ENCODE measurements at regions not wholly inside any gene's neighbourhood (a gene's known extent, or its start where the extent isn't known, plus 50 kb on each side); places are given as distances from the start of the nearest gene placed in this dataset.
"Not testable (repeated sequence)": the region's sequence is repeated elsewhere in the genome, so short reads cannot be mapped to it uniquely, and the experiment has no call there.

DNA sequence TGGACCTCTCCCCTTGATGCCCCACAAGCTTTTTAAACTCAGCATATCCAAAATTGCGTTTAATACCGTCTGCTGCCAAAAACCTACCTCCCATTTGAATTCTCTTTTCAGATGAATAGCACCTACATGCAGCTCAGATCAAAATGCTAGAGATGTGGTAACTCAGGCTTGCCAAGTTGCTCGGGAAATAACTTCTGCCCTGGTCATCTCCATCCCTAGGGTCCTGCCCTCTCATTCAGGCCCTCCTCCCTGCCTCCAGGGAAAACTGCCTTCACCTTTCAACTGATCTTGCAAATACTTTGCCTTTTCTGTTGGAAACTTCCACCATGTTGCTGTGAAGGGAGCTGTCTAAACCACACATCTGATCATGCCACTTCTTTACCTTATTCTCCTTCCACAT, 114.1 kb downstream of the SPRY1 start:
- H3K36me3 Mint-ChIP-seq: no peaks in the 10 kb centered on the region
- ATAC-seq: no peak
- H3K27ac Mint-ChIP-seq: no peak overlapping the region
- peaks cover 12% of the 10 kb centered on the region for H3K4me1 Mint-ChIP-seq
- H3K9me3 Mint-ChIP-seq: peaks cover 3% of the 10 kb centered on the region
- H3K27me3 Mint-ChIP-seq: peaks cover 33% of the 10 kb centered on the region
- H3K4me3 Mint-ChIP-seq: no peak overlapping the region

DNA sequence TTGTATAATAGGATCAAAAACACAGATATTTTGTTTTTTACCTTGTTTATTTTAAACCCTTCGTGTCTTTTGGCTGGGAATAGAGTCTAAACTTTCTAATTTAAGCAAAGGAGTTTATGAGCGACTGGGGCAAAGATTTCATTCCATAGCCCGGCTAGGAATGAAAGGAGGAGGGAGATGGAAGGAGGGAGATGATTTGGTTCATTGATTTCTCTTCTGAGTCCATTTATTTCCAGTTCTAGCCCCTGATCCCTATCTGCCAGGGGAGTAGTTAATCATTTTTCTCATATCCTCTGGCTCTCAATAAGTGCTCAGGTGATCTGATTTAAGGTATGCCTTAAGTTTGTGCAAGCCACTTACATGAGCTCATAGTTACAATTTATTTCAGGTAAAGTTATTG, 120.0 kb downstream of the SPRY1 start:
- Mint-ChIP-seq H3K36me3 (no peaks in the 10 kb centered on the region), H3K4me3 (no peak overlapping the region), H3K27me3 (peaks cover 18% of the 10 kb centered on the region), H3K9me3 (peaks cover 3% of the 10 kb centered on the region), H3K27ac (no peak overlapping the region), H3K4me1 (no peaks in the 10 kb centered on the region)
- ATAC-seq: no peak

DNA sequence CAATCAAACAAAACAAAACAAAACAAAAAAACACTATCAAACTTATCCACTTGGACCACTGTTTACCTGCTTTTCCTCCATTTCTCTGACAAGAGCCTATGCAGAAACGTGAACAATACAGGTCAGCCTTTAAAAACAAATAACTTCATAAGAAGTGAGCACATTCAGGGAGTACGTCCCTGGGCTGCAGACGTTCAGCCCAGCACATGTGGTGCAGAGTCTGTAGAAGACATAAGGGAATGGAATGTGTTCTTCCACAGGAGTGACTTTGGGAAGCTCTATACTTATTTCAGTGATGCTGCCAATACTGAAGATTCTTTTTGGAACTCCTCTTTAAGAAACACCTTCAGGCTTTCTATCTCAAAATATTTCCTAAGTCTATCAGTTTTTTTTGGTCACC, 120.6 kb downstream of the SPRY1 start:
- Mint-ChIP-seq H3K36me3 (no peaks in the 10 kb centered on the region), H3K27ac (no peak overlapping the region), H3K9me3 (peaks cover 3% of the 10 kb centered on the region), H3K4me3 (no peak overlapping the region), H3K4me1 (no peaks in the 10 kb centered on the region), H3K27me3 (peaks cover 18% of the 10 kb centered on the region)
- ATAC-seq: no peak

DNA sequence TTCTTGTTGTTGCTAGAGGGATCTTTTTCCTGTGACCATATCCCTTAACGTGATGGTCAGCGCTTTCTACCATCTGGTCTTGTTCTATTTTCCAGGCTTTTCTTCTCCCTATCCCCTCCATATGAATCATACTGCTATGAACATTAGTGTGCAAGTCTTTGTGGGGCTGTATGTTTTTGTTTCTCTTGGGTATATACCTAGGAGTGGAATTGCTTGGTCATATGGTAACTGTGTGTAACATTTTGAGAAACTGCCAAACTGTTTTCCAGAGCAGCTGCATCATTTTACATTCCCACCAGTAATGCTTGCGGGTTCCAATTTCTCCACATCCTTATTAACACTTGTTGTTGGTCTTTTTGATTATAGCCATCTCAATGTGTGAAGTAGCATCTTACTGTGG, 121.4 kb downstream of the SPRY1 start:
- Mint-ChIP-seq H3K36me3 (no peaks in the 10 kb centered on the region), H3K27ac (no peak overlapping the region), H3K4me1 (no peaks in the 10 kb centered on the region), H3K27me3 (peaks cover 18% of the 10 kb centered on the region), H3K4me3 (no peak overlapping the region), H3K9me3 (no peaks in the 10 kb centered on the region)
- ATAC-seq: no peak

DNA sequence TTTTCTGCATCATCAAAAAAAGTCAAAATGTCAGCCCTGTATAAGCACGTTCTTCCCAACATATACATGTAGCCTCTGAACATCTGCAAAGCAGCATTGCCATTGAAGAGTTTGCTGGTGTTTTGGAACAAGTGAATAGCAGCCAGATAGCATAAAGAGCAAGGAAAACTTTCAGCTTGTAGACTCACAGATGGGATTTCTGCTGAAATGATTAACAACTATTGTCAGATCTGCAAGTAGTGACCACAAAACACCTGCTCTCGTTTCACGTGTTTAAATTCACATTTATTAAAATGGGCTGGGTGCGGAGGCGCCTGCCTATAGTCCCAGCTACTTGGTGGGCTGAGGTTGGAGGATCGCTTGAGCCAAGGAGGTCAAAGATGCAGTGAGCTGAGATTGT, 123.7 kb downstream of the SPRY1 start:
- Mint-ChIP-seq H3K4me3 (no peak overlapping the region), H3K9me3 (no peaks in the 10 kb centered on the region), H3K27me3 (no peaks in the 10 kb centered on the region), H3K4me1 (no peaks in the 10 kb centered on the region), H3K36me3 (no peaks in the 10 kb centered on the region), H3K27ac (no peak overlapping the region)
- no peak for ATAC-seq

DNA sequence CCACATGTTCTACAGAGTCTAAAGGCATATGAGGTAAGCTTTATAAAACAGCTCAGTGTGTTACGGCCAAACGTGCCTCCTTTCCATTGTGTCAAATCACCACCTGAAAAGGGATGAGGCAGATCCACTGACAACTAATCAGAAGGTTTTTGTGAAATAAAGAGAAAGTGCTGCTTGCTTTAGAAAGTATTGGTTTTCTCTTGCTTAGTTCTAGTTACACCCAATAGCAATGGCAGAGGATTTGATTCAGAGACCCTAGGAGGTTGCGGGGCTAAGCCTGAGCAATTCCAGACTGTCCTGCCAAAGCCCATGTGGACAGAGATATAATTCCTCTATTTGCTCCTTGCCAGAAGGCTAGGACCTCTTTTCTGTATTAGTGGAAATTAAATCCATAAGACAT, 125.5 kb downstream of the SPRY1 start:
- H3K27me3 Mint-ChIP-seq: peaks cover 14% of the 10 kb centered on the region
- H3K4me1 Mint-ChIP-seq: no peaks in the 10 kb centered on the region
- ATAC-seq: no peak
- H3K9me3 Mint-ChIP-seq: no peaks in the 10 kb centered on the region
- H3K4me3 Mint-ChIP-seq: no peak overlapping the region
- H3K27ac Mint-ChIP-seq: no peak overlapping the region
- no peaks in the 10 kb centered on the region for H3K36me3 Mint-ChIP-seq

DNA sequence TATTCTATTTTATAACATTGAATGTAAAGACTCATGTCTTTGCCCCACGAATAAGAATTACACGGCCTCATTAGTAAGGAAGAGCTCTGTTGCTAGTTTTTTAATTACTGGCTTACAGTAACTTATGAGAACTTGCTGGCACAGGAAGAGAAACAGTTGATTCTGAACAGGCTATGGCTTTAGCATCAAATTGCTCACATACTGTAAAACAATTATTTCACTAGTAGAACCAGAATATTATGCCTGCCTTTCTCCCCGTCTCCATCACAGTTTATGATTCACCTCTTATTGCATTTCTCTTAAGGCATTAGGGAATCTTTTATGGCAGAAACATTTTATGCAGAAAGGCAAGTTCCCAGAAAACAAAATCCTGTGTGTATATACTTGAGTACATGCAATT, 126.1 kb downstream of the SPRY1 start:
- no peaks in the 10 kb centered on the region for H3K9me3 Mint-ChIP-seq
- ATAC-seq: no peak
- no peaks in the 10 kb centered on the region for H3K36me3 Mint-ChIP-seq

DNA sequence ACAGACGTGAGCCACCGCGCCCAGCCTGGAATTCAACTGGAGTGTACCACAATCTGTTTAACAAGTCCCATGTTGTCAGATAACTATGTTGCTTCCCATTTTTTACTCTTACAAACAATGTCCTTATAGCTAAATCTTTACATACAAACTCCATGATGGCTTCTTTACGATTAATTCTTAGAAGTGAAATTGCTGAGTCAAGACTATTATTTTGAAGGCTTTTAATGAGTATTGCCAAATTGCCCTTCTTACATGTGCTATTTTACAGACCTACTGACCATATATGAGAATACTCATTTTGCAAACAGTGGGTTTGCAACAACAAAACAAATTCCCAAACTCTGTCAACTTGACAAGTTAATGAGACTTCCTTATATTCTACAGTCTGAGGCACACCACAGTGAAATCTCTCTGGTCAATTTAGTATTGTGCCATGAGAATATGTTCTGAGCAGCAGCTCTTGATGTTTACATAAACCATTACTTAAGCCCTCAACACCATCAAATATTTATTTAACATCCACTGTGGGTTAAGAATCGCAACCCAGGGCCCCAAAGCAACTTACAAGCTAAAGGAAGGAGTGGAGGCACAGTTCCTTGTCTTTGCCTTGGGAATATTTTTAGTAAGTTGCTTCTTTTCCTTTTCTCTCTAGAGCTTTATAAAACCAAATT, 128.5 kb downstream of the SPRY1 start:
- Mint-ChIP-seq H3K9me3 (no peaks in the 10 kb centered on the region), H3K36me3 (no peaks in the 10 kb centered on the region)
- no peak for ATAC-seq

More for the DNA sequence above, 126.1 kb downstream of the SPRY1 start:
- H3K4me3 Mint-ChIP-seq: no peak overlapping the region
- no peaks in the 10 kb centered on the region for H3K4me1 Mint-ChIP-seq
- peaks cover 15% of the 10 kb centered on the region for H3K27me3 Mint-ChIP-seq
- no peak overlapping the region for H3K27ac Mint-ChIP-seq

DNA sequence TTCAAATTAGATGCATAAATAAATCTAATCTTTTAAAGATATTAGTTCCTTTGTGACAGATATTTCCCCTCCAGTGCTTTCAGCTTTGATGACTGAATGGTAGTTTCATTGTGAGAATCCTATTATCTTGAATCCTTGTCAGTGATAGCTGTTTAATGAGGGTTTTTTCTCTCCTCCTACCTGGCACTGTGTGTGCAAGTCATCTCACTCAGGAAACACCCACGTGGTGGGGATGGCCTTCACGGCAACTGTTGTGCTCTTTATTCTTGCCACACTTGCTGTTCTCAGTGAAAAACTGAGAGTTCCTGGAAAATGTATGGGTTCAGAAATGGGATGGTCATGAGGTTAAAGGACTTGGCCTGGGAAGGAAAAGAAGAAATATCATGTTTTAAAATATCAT, 129.9 kb downstream of the SPRY1 start:
- H3K4me1 Mint-ChIP-seq: no peaks in the 10 kb centered on the region
- H3K9me3 Mint-ChIP-seq: no peaks in the 10 kb centered on the region
- H3K4me3 Mint-ChIP-seq: no peak overlapping the region
- H3K36me3 Mint-ChIP-seq: no peaks in the 10 kb centered on the region
- peaks cover 15% of the 10 kb centered on the region for H3K27me3 Mint-ChIP-seq
- no peak overlapping the region for H3K27ac Mint-ChIP-seq
- ATAC-seq: no peak

More for the DNA sequence above, 128.5 kb downstream of the SPRY1 start:
- H3K4me1 Mint-ChIP-seq: no peaks in the 10 kb centered on the region
- no peak overlapping the region for H3K4me3 Mint-ChIP-seq
- H3K27ac Mint-ChIP-seq: no peak overlapping the region
- H3K27me3 Mint-ChIP-seq: peaks cover 15% of the 10 kb centered on the region

DNA sequence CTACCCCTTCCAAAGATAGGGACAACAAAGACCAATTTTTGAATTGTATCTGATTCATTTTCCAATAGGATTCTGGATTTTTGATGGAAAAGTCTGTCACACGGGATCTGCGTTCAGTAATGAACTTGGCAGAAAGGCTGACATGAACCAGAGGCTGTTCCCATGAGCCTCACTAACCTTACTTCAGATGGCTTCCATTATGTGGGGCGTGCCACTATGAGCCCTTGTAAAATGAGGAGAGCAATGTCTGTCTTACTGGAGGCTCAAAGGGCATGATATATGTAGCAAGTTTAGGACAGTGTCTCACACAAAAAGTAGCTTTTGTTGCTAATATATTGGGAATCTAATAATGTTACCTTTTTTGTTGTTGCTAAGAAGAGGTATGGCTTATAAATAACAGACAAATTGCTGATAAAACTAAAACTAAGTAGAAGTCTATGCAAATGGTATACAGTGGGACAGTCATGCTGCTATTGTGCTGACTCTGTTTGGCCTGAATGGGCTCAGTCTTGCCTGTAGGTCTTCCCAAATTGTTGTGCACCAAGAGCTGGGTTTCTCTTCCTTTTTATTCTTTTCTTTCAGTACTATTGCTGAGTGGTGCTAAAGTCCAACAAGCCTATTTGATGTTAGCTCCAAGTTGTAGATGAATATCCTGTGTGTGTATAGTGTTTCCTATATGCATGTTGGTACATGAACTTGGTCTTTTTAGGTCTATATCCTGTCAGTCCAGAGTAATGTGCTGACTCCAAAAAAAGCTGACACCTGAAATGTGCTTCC, 132.1 kb downstream of the SPRY1 start:
- no peak for ATAC-seq
- Mint-ChIP-seq H3K36me3 (no peaks in the 10 kb centered on the region), H3K9me3 (no peaks in the 10 kb centered on the region), H3K27me3 (peaks cover 15% of the 10 kb centered on the region), H3K4me1 (no peaks in the 10 kb centered on the region), H3K27ac (no peak overlapping the region), H3K4me3 (no peak overlapping the region)

DNA sequence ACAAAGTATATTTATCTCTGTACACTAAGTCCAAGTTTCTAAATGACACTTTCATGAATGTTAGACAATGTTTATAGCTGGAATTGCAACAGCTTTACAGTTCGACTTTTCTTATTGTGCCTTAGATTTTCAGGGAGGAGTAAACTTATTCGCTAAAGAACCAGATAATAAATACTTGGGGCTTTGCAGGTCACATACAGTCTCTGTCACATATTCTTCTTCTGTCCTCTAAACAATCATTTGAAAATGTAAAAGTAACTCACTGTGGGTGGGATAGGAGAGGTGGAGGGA, 132.6 kb downstream of the SPRY1 start:
- no peaks in the 10 kb centered on the region for H3K9me3 Mint-ChIP-seq
- H3K4me3 Mint-ChIP-seq: no peak overlapping the region
- peaks cover 15% of the 10 kb centered on the region for H3K27me3 Mint-ChIP-seq
- H3K36me3 Mint-ChIP-seq: no peaks in the 10 kb centered on the region
- H3K27ac Mint-ChIP-seq: no peak overlapping the region
- H3K4me1 Mint-ChIP-seq: no peaks in the 10 kb centered on the region
- no peak for ATAC-seq

DNA sequence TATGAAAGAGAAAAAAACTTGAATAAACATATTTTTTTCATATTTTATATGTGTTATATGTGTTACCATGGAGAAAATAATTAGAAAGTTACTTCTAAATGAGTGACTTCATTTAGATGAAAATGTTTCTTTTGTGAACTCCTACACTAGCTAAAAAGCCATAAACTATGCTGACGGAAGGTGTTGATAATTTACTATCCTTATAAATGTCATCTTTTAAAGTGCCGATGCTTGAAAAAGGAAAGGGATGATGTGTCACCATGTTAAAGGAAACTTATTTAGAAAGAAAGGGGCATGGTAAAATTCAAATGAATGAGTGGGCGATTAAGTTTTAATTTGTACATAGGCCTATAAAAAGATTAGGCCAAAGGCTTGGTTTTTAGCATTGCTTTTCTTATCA, 133.8 kb downstream of the SPRY1 start:
- Mint-ChIP-seq H3K36me3 (no peaks in the 10 kb centered on the region), H3K4me3 (no peak overlapping the region), H3K4me1 (no peaks in the 10 kb centered on the region), H3K27me3 (peaks cover 15% of the 10 kb centered on the region), H3K27ac (no peak overlapping the region), H3K9me3 (no peaks in the 10 kb centered on the region)
- no peak for ATAC-seq

DNA sequence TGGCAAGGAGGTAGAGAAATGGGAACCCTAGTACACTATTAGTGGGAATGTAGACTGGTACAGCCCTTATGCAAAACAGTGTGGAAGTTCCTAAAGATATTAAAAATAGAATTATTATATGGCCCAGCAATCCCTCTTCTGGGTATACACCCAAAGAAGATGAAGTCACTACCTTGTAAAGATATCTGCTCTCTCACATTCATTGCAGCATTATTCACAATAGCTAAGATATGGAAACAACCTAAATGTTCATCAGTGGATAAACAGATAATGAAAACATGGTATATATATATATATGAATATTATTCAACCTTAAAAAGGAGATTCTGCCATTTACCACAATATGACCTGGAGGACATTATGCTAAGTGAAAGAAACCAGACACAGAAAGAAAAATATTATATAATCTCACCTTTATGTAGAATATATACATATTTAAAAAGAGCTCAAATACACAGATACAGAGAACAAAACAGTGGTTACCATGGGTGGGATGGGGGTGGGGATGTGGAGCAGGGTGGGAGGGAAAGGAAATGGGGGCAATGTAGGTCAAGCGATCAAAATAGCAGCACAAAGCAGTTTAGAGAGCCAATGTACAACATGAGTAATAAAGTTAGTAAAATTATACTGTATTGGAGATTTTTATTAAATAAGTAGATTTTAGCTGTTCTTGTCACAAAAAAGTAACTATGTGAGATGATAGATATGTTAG, 138.6 kb downstream of the SPRY1 start:
- H3K27ac Mint-ChIP-seq: no peak overlapping the region
- H3K27me3 Mint-ChIP-seq: no peaks in the 10 kb centered on the region
- no peak for ATAC-seq
- H3K9me3 Mint-ChIP-seq: no peaks in the 10 kb centered on the region
- no peak overlapping the region for H3K4me3 Mint-ChIP-seq
- no peaks in the 10 kb centered on the region for H3K36me3 Mint-ChIP-seq
- peaks cover 10% of the 10 kb centered on the region for H3K4me1 Mint-ChIP-seq

DNA sequence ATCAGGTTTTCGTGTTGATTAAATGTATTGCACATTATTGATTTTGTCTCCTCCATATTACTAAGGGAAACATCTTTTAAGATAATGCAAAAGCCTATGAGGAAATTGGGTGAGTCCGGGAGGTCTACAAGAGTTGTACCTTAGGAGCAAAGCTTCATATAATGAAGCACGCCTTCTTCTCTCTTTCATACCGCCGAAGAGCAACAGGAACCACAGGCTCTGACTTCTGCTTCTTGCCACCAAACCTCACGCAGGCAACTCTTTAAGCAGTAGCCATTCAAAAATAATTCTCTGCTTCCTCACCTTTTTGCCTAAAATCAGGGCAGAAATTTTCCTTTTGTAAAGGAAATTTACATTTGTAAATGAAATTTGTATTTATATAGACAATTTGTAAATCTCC, 139.6 kb downstream of the SPRY1 start:
- Mint-ChIP-seq H3K4me3 (no peak overlapping the region), H3K4me1 (peaks cover 10% of the 10 kb centered on the region), H3K9me3 (no peaks in the 10 kb centered on the region), H3K27me3 (no peaks in the 10 kb centered on the region), H3K36me3 (no peaks in the 10 kb centered on the region), H3K27ac (no peak overlapping the region)
- ATAC-seq: peak; percentile 71

DNA sequence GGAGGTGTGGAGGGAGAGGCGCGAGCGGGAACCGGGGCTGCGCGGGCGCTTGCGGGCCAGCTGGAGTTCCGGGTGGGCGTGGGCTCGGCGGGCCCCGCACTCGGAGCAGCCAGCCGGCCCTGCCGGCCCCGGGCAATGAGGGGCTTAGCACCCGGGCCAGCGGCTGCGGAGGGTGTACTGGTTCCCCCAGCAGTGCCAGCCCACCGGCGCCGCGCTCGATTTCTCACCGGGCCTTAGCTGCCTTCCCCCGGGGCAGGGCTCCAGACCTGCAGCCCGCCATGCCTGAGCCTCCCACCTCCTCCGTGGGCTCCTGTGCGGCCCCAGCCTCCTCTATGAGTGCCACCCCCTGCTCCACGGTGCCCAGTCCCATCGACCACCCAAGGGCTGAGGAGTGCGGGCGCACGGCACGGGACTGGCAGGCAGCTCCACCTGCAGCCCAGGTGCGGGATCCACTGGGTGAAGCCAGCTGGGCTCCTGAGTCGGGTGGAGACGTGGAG, 141.4 kb downstream of the SPRY1 start:
- not testable (repeated sequence) for H3K4me3 Mint-ChIP-seq, ATAC-seq, H3K27ac Mint-ChIP-seq, H3K27me3 Mint-ChIP-seq, H3K9me3 Mint-ChIP-seq, H3K36me3 Mint-ChIP-seq, H3K4me1 Mint-ChIP-seq

All from stimulated activated memory B cell treated with anti-CD40 and anti-IgM and Interleukin-4, amounts not matched to agents 10 μg/mL and 1 μg/mL and 100 μg/mL, for 72 hours (primary cell).